NCI-H1930 (cell line): ENCODE measurements at regions not wholly inside any gene's neighbourhood (a gene's known extent, or its start where the extent isn't known, plus 50 kb on each side); places are given as distances from the start of the nearest gene placed in this dataset.

Experiments
- DNase-seq, 2 experiments: peaks; one replicate each; lab custom pipeline; 2025; lab: John Stamatoyannopoulos, UW

DNA sequence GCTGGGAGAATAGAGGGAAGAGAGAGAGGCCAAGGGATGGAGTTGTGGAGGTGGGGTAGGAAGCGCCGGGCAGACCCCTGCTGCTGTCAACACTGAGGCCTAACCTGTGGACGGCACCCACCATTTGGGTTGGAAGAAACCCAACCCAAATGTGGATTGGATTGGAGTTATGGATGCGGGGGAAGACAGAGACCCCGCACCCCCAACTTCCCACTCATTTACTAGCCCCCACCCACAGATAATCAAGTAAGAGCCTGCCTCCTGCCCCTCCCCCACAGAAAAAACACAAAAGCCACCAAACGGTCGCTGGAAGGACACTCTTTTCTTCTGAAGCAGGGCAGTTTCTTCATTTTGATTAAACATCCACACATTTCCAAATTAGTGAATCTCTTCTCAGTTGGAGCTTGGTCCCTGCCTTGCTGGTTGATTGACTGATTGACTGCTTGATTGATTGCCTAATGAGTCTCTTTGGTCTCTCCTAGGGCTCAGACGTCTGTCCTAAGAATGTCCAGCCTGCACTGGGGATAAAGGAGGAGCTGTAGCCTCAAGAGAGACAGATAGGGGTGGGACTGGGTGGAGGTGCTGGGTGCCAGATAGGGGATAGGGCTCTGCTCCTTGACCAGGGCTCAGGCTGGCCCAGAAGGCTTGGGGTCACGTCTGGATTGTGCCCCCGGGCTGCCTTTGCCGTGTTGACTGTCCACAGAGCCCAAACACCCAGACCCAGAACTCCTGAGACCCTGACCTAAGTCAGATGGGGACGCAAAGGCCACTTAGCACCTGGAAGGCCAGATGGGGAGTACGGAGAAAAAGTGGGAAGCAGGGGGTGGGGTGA, 74.9 kb upstream of the FOXP4 start:
- DNase-seq = no peak

GRCh38 chr6:41474213-41474933, 71.8 kb upstream of the FOXP4 start:
- DNase-seq = no peak

- no peak for DNase-seq
Measured at GRCh38 chr6:41475164-41475563, 71.0 kb upstream of the FOXP4 start.

GRCh38 chr6:41475737-41476357, 70.3 kb upstream of the FOXP4 start:
- DNase-seq = no peak

GRCh38 chr6:41476401-41476800, 69.8 kb upstream of the FOXP4 start:
- DNase-seq = no peak

DNA sequence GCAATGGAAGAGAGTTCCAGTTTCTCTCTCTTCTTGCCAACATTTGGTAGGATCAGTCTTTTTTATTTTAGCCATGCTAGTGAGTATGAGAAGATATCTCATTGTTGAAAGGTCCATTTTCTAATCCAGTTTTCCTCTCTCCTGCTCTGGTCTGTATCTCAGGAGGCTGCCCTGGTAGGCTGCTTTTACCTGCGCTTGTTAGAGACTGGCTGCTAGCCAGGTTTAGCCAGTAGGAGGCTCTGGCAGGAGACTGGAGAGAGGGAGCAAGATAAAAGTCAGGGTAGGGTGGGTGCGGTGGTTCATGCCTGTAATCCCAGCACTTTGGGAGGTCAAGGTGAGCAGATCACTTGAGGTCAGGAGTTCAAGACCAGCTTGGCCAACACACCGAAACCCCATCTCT, 68.6 kb upstream of the FOXP4 start:
- no peak for DNase-seq

GRCh38 chr6:41483943-41484342, 62.2 kb upstream of the FOXP4 start:
- no peak for DNase-seq

GRCh38 chr6:41487860-41488432, 58.2 kb upstream of the FOXP4 start:
- DNase-seq = no peak

DNA sequence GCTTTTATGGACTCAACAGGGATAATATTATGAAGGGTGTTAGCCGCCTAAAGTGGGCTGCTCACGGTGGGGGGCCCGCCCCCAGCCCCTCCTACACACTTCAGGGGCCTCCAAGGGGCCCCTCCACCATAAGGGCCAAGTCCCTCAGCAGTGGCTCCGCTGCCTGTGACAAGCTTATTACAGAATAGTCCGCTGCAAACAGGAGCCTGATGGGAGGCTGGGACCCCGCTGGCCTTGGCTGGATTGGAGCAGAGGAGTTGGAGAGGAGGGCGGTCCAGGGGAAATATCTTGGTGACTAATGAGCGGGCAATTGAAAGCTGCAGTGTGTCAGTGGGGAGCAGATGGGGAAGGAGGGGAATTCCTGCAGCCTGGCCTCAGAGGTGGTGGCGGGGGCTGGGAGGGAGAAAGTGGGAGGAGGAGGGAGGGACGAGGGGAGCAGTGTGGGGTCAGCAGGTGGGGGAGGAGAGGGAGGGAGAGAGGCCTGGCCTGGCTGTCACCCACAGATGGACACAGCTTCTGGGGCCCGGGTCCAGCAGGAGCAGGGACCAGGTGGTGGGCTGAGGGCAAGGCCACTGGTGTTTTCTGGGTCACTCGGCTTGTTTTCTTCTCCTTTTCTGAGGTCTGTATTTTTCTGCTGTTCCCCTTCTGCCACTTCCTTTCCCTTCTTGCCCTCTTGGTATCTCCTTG, 57.6 kb upstream of the FOXP4 start:
- DNase-seq = no peak

DNA sequence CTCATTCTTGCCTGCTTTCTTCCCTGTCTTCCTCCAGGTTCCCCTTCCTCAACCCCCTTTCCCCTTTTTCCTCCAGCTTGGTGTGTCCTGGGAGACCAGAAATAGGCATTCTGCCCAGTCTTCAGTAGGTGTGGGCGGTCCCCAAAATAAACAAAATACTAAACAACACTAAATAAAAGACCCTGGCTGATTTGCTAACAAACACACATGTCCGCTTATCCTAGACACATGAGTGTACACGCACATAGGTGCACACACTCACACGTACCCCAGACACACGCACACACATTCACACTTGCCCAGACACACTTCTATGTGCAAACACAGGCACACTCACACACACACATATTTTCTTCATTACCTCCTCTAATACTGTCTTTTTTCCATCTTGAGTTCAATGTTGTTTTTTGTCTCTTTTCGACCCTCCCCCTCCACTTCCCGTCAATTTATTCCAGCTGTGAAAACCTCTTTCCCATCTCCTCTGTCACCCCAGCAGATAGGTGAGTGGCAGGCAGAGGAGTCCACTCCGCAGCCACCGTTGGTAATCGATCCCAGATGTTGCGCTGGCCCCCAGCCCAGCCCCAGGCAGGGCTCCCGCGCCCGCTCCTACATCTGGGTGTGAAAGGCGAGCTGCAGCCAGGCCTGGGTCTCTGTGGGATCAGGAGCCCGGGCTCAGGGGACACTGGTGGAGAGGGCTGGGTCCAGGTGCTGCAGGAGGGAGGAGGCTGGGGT, 56.9 kb upstream of the FOXP4 start:
- no peak for DNase-seq

GRCh38 chr6:41492261-41492891, 53.8 kb upstream of the FOXP4 start:
- no peak for DNase-seq

DNA sequence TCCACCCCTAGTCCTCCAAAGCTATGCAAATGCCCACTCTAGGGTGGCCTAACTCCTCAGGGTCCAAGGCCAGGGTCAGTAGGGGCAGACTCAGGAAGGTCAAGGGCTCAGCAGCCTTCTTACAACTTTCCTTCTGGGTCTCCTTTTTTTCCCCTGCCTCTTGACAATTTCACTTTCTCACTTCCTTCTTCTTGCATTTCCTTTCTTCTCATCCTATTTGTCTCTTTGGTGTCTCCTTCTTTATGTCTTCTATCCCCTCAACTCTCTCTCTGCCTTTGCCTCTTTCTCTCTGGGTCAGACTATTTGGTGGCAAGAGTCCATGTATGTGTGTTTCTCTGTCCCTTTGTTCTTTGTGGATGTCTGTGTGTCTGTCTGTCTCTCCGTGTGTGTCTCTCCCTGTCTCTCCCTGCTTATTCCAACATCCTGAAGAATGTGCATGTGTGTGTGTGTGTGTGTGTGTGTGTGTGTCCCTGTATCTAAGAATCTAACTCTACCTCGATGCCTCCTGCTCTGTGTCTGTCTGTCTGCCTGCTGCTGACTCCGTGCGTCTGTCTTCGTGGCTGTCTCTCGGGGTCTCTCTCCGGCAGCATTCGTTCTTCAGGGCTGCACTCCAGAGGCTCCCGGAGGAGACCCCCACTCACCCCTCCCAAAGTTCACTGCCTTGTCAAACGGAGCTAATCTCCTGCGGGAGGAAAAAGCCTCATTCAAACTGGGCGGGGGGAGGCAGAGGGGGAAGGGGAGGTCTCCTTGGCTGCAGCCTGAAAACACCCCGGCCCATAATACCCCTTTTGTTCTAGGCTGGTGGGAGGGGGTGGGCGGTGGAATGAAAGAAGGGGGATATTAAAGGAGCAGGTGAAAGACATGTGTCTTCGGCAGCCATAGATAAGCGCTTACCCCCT, 51.7 kb upstream of the FOXP4 start:
- no peak for DNase-seq
